ENCODE measurements at regions not wholly inside any gene's neighbourhood (a gene's known extent, or its start where the extent isn't known, plus 50 kb on each side); places are given as distances from the start of the nearest gene placed in this dataset.

DNA sequence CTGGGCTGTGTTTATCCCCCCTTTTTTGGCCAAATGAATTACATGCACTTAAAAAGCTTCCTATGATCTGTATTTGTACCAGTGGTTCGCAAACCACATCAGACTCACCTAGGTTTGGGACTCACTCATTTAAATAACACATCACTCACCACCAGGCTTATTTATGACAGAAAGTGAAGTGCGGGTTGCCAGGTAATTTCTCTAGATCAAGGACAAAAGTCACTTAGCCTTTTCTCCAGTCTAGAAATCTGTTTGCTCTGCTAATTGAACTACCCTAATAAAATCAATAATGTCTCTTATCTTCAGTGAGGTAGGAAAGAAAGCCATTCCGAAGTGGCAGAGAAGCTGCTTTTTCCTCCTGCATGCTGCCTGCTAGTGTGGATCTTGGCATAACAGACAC, 88.1 kb upstream of the SLC8A1 start:
- CTCF ChIA-PET = no interaction called here
- BruUV-seq (replicated peaks) = no TSS peak
- SMC1A ChIA-PET (ENCODE audit: uncharacterized antibody, unreplicated experiment) = no interaction called here
- Histone ChIP-seq H3K4me3 (no peak overlapping the region), H3K36me3 (ENCODE audit: control insufficient read depth in 2 of 2, insufficient read depth in 2 of 2, low read length in 1 of 2) (no peaks in the 10 kb centered on the region), H2AFZ (ENCODE audit: control insufficient read depth, low read depth, low read length) (no peak overlapping the region), H3K9ac (ENCODE audit: control insufficient read depth, insufficient read depth, low read length) (no peak overlapping the region), H3K4me1 (ENCODE audit: control insufficient read depth, insufficient read depth, low read length) (no peaks in the 10 kb centered on the region), H3K79me2 (ENCODE audit: control insufficient read depth, insufficient read depth, low read length) (no peaks in the 10 kb centered on the region), H3K27ac (ENCODE audit: control insufficient read depth, insufficient read depth) (no peak overlapping the region), H3K9me3 (replicated peaks; ENCODE audit: control insufficient read depth, insufficient read depth, low read length) (no peaks in the 10 kb centered on the region), H4K20me1 (ENCODE audit: control insufficient read depth, insufficient read depth) (no peaks in the 10 kb centered on the region), H3K4me2 (ENCODE audit: control insufficient read depth, insufficient read depth) (no peak overlapping the region), H3K27me3 (replicated peaks in 1 of 2; ENCODE audit: control insufficient read depth in 2 of 2, insufficient read depth in 2 of 2, low read length in 1 of 2) (no peaks in the 10 kb centered on the region)
- POLR2A ChIA-PET = no interaction called here
- RAD21 ChIA-PET (ENCODE audit: unreplicated experiment) = no interaction called here
- no peak for ATAC-seq
- WGBS (ENCODE audit: insufficient coverage, insufficient replicate concordance, low lambda C conversion rate, missing lambda C conversion rate) = 15% methylated on average over 3 of the region's 3 CpGs
- TF ChIP-seq CHD2 (IDR thresholded peaks at IDR 0.05; ENCODE audit: borderline replicate concordance, low read depth, low read length) (no peak), BHLHE40 (IDR thresholded peaks at IDR 0.05; ENCODE audit: borderline replicate concordance in 1 of 2, low read depth in 2 of 2, low read length in 1 of 2) (no peak), SIN3A (IDR thresholded peaks at IDR 0.05; ENCODE audit: low read depth, low read length) (no peak), KLF5 (IDR thresholded peaks at IDR 0.05; ENCODE audit: partially characterized antibody) (no peak), RCOR1 (conservative IDR thresholded peaks at IDR 0.05; ENCODE audit: low read depth, low read length) (no peak), PAX5 (IDR thresholded peaks at IDR 0.05; ENCODE audit: borderline replicate concordance, low read depth, low read length) (no peak)
- no peak for DNase-seq (ENCODE audit: low read depth, low spot score)
- intact Hi-C loops (cut with micrococcal nuclease; ENCODE audit: unreplicated experiment) = no loop called here
- no peak for FAIRE-seq
- in situ Hi-C loops (cut with MboI) = no loop called here

DNA sequence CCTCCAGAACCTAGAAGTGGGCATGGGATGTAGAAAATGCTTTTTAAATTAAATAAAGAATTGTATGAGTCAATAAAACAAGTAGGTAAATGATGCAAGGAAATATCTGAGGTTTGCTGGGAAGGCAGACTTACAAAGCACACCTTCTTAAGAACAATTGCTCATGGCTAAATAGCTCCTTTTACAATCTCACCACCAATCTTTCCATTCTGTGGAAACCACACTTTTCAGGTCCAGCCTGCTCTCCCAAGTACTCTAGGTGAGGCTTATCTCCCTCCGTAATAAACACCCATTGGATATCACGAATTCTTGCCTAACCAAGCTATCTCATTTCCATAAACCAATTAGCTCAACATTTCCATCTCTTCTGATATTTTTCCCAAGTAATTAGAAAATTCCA, 91.5 kb upstream of the SLC8A1 start:
- in situ Hi-C loops (cut with MboI) = no loop called here
- no peak for FAIRE-seq
- SMC1A ChIA-PET (ENCODE audit: uncharacterized antibody, unreplicated experiment) = interaction anchor here (1.2 to 1.7 kb wide), 3 partner anchors 10 to 94 kb away, joined by 3 to 5 read pairs (median 4); no protein-coding TSS in a partner anchor

More for the DNA sequence above, 91.5 kb upstream of the SLC8A1 start:
- no peak overlapping the region for H2AFZ ChIP-seq (ENCODE audit: control insufficient read depth, low read depth, low read length)
- intact Hi-C loops (cut with micrococcal nuclease; ENCODE audit: unreplicated experiment) = no loop called here
- no peaks in the 10 kb centered on the region for H3K36me3 ChIP-seq (ENCODE audit: control insufficient read depth in 2 of 2, insufficient read depth in 2 of 2, low read length in 1 of 2)
- ATAC-seq = no peak
- DNase-seq (ENCODE audit: low read depth, low spot score) = no peak
- H3K27me3 ChIP-seq (replicated peaks in 1 of 2; ENCODE audit: control insufficient read depth in 2 of 2, insufficient read depth in 2 of 2, low read length in 1 of 2) = no peaks in the 10 kb centered on the region
- BruUV-seq (replicated peaks) = no TSS peak
- ChIA-PET CTCF (interaction anchor here (1.5 to 2.0 kb wide), 2 partner anchors 11 to 95 kb away, joined by 5 to 8 read pairs; no protein-coding TSS in a partner anchor), POLR2A (no interaction called here), RAD21 (ENCODE audit: unreplicated experiment) (interaction anchor here (1.1 kb wide), 1 partner anchor 94 kb away, joined by 6 read pairs; no protein-coding TSS in a partner anchor)
- no peaks in the 10 kb centered on the region for H4K20me1 ChIP-seq (ENCODE audit: control insufficient read depth, insufficient read depth)
- H3K79me2 ChIP-seq (ENCODE audit: control insufficient read depth, insufficient read depth, low read length) = no peaks in the 10 kb centered on the region
- no peak overlapping the region for H3K4me2 ChIP-seq (ENCODE audit: control insufficient read depth, insufficient read depth)
- no peak for TF ChIP-seq CHD4 (IDR thresholded peaks at IDR 0.05)
- TF ChIP-seq NR2F1 (conservative IDR thresholded peaks at IDR 0.05) = no peak
- TF ChIP-seq, protein P1, sequence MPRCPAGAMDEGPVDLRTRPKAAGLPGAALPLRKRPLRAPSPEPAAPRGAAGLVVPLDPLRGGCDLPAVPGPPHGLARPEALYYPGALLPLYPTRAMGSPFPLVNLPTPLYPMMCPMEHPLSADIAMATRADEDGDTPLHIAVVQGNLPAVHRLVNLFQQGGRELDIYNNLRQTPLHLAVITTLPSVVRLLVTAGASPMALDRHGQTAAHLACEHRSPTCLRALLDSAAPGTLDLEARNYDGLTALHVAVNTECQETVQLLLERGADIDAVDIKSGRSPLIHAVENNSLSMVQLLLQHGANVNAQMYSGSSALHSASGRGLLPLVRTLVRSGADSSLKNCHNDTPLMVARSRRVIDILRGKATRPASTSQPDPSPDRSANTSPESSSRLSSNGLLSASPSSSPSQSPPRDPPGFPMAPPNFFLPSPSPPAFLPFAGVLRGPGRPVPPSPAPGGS (IDR thresholded peaks at IDR 0.05; ENCODE audit: borderline replicate concordance, insufficient read depth, low read depth, low read length, poor library complexity, severe bottlenecking) = no peak
- TF ChIP-seq, protein P2, sequence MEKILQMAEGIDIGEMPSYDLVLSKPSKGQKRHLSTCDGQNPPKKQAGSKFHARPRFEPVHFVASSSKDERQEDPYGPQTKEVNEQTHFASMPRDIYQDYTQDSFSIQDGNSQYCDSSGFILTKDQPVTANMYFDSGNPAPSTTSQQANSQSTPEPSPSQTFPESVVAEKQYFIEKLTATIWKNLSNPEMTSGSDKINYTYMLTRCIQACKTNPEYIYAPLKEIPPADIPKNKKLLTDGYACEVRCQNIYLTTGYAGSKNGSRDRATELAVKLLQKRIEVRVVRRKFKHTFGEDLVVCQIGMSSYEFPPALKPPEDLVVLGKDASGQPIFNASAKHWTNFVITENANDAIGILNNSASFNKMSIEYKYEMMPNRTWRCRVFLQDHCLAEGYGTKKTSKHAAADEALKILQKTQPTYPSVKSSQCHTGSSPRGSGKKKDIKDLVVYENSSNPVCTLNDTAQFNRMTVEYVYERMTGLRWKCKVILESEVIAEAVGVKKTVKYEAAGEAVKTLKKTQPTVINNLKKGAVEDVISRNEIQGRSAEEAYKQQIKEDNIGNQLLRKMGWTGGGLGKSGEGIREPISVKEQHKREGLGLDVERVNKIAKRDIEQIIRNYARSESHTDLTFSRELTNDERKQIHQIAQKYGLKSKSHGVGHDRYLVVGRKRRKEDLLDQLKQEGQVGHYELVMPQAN (conservative IDR thresholded peaks at IDR 0.05) = no peak
- no peak for TF ChIP-seq ETV6 (conservative IDR thresholded peaks at IDR 0.05 in 1 of 2, IDR thresholded peaks at IDR 0.05 in 1 of 2; ENCODE audit: borderline replicate concordance in 1 of 2, low read depth in 1 of 2)
- H3K4me3 ChIP-seq = no peak overlapping the region
- no peaks in the 10 kb centered on the region for H3K9me3 ChIP-seq (replicated peaks; ENCODE audit: control insufficient read depth, insufficient read depth, low read length)
- no peaks in the 10 kb centered on the region for H3K4me1 ChIP-seq (ENCODE audit: control insufficient read depth, insufficient read depth, low read length)
- no peak overlapping the region for H3K9ac ChIP-seq (ENCODE audit: control insufficient read depth, insufficient read depth, low read length)
- WGBS (ENCODE audit: insufficient coverage, insufficient replicate concordance, low lambda C conversion rate, missing lambda C conversion rate) = 22% methylated on average over 2 of the region's 2 CpGs
- H3K27ac ChIP-seq (ENCODE audit: control insufficient read depth, insufficient read depth) = no peak overlapping the region

Measured in GM12878 (cell line).